ENCODE measurements at regions not wholly inside any gene's neighbourhood (a gene's known extent, or its start where the extent isn't known, plus 50 kb on each side); places are given as distances from the start of the nearest gene placed in this dataset.

DNA sequence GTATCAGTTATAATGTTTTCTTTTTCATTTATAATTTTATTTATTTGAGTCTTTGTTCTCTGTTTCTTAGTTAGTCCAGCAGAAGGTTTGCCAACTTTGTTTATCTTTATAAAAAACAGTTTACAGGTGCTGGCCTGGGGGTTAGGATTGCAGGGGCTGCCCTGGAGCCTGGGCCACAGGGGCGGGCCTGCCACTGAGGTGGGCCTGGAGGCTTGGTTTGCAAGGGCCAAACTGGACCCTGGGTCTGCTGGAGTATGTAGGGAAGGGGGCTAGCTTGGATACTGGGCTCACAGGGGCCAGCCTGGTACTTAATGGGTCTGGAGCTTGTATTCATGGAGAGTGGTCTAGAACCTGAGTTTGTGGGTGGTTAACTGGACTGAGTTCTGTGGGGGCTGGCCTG lies 789.9 kb upstream of the ADGRL4 start:
- Histone ChIP-seq H3K27ac (no peak overlapping the region), H3K4me3 (no peak overlapping the region), H3K4me1 (no peaks in the 10 kb centered on the region), H3K27me3 (no peaks in the 10 kb centered on the region), H3K9me3 (peaks cover 0 to 8% of the 10 kb centered on the region in 2 donors), H3K36me3 (no peaks in the 10 kb centered on the region)
- intact Hi-C loops (cut with DNase I; ENCODE audit: low total_unique reads): no loop called here
- TF ChIP-seq POLR2A (IDR thresholded peaks at IDR 0.05): no peak
- TF ChIP-seq POLR2AphosphoS5 (IDR thresholded peaks at IDR 0.05): no peak
- no peak for TF ChIP-seq CTCF (IDR thresholded peaks at IDR 0.05)
- DNase-seq (ENCODE audit: low spot score in 2 of 2): no peak

GRCh38 chr1:79792219-79792930 lies 785.8 kb upstream of the ADGRL4 start:
- Histone ChIP-seq H3K4me3 (no peak overlapping the region), H3K27me3 (no peaks in the 10 kb centered on the region), H3K4me1 (no peaks in the 10 kb centered on the region), H3K27ac (no peak overlapping the region), H3K9me3 (peaks cover 0 to 8% of the 10 kb centered on the region in 2 donors), H3K36me3 (no peaks in the 10 kb centered on the region)
- intact Hi-C loops (cut with DNase I; ENCODE audit: low total_unique reads): no loop called here
- no peak for TF ChIP-seq POLR2A (IDR thresholded peaks at IDR 0.05)
- no peak for TF ChIP-seq POLR2AphosphoS5 (IDR thresholded peaks at IDR 0.05)
- no peak for TF ChIP-seq CTCF (IDR thresholded peaks at IDR 0.05)
- no peak for DNase-seq (ENCODE audit: low spot score in 2 of 2)

DNA sequence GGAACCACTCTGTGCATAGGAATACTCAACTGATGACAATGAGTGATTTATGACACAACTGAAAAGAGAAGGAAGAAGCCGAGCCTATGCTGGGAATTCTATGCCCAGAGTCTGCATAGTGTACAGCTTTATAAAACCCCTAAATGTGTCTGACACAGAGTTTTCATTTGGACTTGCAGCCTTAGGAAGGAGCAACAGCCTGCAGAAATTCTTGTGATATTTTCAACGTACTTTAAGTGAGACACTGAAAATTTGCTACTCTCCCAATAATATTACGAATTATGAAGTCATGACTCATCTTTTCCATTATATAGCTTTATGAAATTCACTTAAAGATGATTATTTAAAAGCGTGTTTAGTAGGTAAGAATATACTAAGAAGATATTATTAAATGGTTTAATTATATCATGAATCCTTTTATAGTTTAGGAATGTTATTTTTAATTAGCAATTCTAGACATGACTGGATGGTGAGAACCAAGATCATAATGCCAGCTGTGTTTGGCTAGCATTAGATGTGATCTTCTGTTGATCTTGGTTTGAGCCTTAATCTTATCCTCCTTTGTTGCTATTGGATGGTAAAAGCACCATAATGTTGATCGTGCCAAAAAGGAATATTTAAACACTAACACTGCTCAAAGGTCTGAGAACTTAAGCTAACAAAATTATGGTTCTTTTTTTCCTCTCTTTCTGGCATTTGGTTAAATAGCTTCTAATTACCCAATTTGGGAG lies 785.1 kb upstream of the ADGRL4 start:
- Histone ChIP-seq H3K4me1 (no peaks in the 10 kb centered on the region), H3K27me3 (no peaks in the 10 kb centered on the region), H3K27ac (no peak overlapping the region), H3K9me3 (peaks cover 0 to 8% of the 10 kb centered on the region in 2 donors), H3K4me3 (no peak overlapping the region), H3K36me3 (no peaks in the 10 kb centered on the region)
- no peak for TF ChIP-seq POLR2AphosphoS5 (IDR thresholded peaks at IDR 0.05)
- no peak for TF ChIP-seq CTCF (IDR thresholded peaks at IDR 0.05)
- TF ChIP-seq POLR2A (IDR thresholded peaks at IDR 0.05): no peak
- DNase-seq (ENCODE audit: low spot score in 2 of 2): no peak
- intact Hi-C loops (cut with DNase I; ENCODE audit: low total_unique reads): no loop called here

GRCh38 chr1:79790950-79791349 lies 784.4 kb upstream of the ADGRL4 start:
- H3K27ac ChIP-seq: no peak overlapping the region
- no peaks in the 10 kb centered on the region for H3K36me3 ChIP-seq
- H3K4me3 ChIP-seq: no peak overlapping the region
- intact Hi-C loops (cut with DNase I; ENCODE audit: low total_unique reads): no loop called here
- DNase-seq (ENCODE audit: low spot score in 2 of 2): no peak
- peaks cover 0 to 8% of the 10 kb centered on the region in 2 donors for H3K9me3 ChIP-seq
- no peak for TF ChIP-seq POLR2A (IDR thresholded peaks at IDR 0.05)
- TF ChIP-seq CTCF (IDR thresholded peaks at IDR 0.05): no peak
- H3K4me1 ChIP-seq: no peaks in the 10 kb centered on the region
- H3K27me3 ChIP-seq: no peaks in the 10 kb centered on the region

DNA sequence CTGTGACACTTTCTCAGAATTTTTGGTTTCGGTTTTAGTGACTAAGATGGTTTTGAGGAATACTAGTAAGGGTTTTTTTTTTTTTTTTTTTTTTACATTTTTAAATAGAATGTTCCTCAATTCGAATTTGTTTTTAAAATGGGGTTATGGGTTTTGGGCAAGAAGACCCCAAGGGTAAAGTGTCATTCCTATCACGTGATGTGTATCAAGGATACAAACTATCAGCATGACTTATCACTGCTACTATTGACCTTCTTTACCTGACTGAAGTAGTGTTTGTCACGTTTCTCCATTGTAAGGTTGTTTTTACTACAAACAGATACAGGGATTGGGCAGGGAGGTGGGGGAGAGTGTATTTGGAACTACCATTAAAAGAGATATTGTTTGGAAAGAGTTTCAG lies 781.1 kb upstream of the ADGRL4 start:
- no peak for DNase-seq (ENCODE audit: low spot score in 2 of 2)
- no peaks in the 10 kb centered on the region for H3K4me1 ChIP-seq
- no peak for TF ChIP-seq CTCF (IDR thresholded peaks at IDR 0.05)
- TF ChIP-seq POLR2A (IDR thresholded peaks at IDR 0.05): no peak
- no peak for TF ChIP-seq POLR2AphosphoS5 (IDR thresholded peaks at IDR 0.05)

More for the DNA sequence above, 781.1 kb upstream of the ADGRL4 start:
- Histone ChIP-seq H3K27me3 (no peaks in the 10 kb centered on the region), H3K9me3 (no peaks in the 10 kb centered on the region), H3K36me3 (no peaks in the 10 kb centered on the region), H3K4me3 (no peak overlapping the region), H3K27ac (no peak overlapping the region)
- intact Hi-C loops (cut with DNase I; ENCODE audit: low total_unique reads): no loop called here

Measured in breast epithelium (tissue), 4 donors.